ENCODE measurements at regions not wholly inside any gene's neighbourhood (a gene's known extent, or its start where the extent isn't known, plus 50 kb on each side); places are given as distances from the start of the nearest gene placed in this dataset.
A peak's percentile ranks its signal among the peaks of the same experiment; 100 is the strongest.
"Not testable (repeated sequence)": the region's sequence is repeated elsewhere in the genome, so short reads cannot be mapped to it uniquely, and the experiment has no call there.

- no peak for DNase-seq
Observed at GRCh38 chr4:94014484-94015136, 186.1 kb downstream of the ATOH1 start.

GRCh38 chr4:94015956-94016355, 187.4 kb downstream of the ATOH1 start:
- DNase-seq: no peak

GRCh38 chr4:94032754-94033153, 174.9 kb upstream of the SMARCAD1 start:
- no peak for DNase-seq

- DNase-seq: no peak
Observed at GRCh38 chr4:94036964-94037363, 170.7 kb upstream of the SMARCAD1 start.

GRCh38 chr4:94038195-94038594, 169.5 kb upstream of the SMARCAD1 start:
- no peak for DNase-seq

- DNase-seq: no peak
Observed at GRCh38 chr4:94039226-94039625, 168.4 kb upstream of the SMARCAD1 start.

GRCh38 chr4:94044471-94044870, 163.2 kb upstream of the SMARCAD1 start:
- not testable (repeated sequence) for DNase-seq

- DNase-seq: no peak
Observed at GRCh38 chr4:94063084-94063483, 144.6 kb upstream of the SMARCAD1 start.

- no peak for DNase-seq
Observed at GRCh38 chr4:94068753-94069719, 138.6 kb upstream of the SMARCAD1 start.

GRCh38 chr4:94076498-94076897, 131.2 kb upstream of the SMARCAD1 start:
- DNase-seq: no peak

- no peak for DNase-seq
Observed at GRCh38 chr4:94084155-94084554, 123.5 kb upstream of the SMARCAD1 start.

GRCh38 chr4:94099141-94099540, 108.5 kb upstream of the SMARCAD1 start:
- not testable (repeated sequence) for DNase-seq

- no peak for DNase-seq
Observed at GRCh38 chr4:94112644-94113043, 95.0 kb upstream of the SMARCAD1 start.

GRCh38 chr4:94115687-94116086, 92.0 kb upstream of the SMARCAD1 start:
- DNase-seq: no peak

- no peak for DNase-seq
Observed at GRCh38 chr4:94116842-94117241, 90.8 kb upstream of the SMARCAD1 start.

GRCh38 chr4:94126669-94127068, 81.0 kb upstream of the SMARCAD1 start:
- no peak for DNase-seq

- DNase-seq: peak; percentile 8
Observed at GRCh38 chr4:94127707-94128328, 79.8 kb upstream of the SMARCAD1 start.

GRCh38 chr4:94131212-94131611, 76.5 kb upstream of the SMARCAD1 start:
- no peak for DNase-seq

GRCh38 chr4:94135701-94136100, 72.0 kb upstream of the SMARCAD1 start:
- no peak for DNase-seq

GRCh38 chr4:94139931-94140612, 67.6 kb upstream of the SMARCAD1 start:
- no peak for DNase-seq

GRCh38 chr4:94141001-94141400, 66.7 kb upstream of the SMARCAD1 start:
- no peak for DNase-seq

GRCh38 chr4:94148052-94148451, 59.6 kb upstream of the SMARCAD1 start:
- not testable (repeated sequence) for DNase-seq

All from renal pelvis (tissue), 1 donor.